Activated CD8-positive, alpha-beta T cell treated with anti-CD3 and anti-CD28 coated beads for 36 hours (primary cell): ENCODE measurements at regions not wholly inside any gene's neighbourhood (a gene's known extent, or its start where the extent isn't known, plus 50 kb on each side); places are given as distances from the start of the nearest gene placed in this dataset.

ENCODE experiments used
- ATAC-seq: fragments of 200-7000 bp; cut with Tn5 transposase; one replicate; pipeline ENCODE4 v1.10.0; 2021; ENCODE audit warnings: mild to moderate bottlenecking, moderate library complexity
- CTCF ChIA-PET: fragments of 350-600 bp; sonication (Branson Sonifier 250); formaldehyde crosslinking; loops from one replicate; lab custom pipeline; 2021; ENCODE audit warnings: antibody characterized with exemption; lab: Charles Lee
- POLR2A ChIA-PET: fragments of 350-600 bp; sonication (Branson Sonifier 250); formaldehyde crosslinking; loops from one replicate; lab custom pipeline; 2021; ENCODE audit warnings: antibody characterized with exemption; lab: Charles Lee
- DNase-seq: peaks from one replicate; pipeline ENCODE4 v3.0.0-alpha.2; 2020
- H3K27ac Mint-ChIP-seq: one replicate; pipeline ENCODE4 v1.8.0; 2021; ENCODE audit warnings: mild to moderate bottlenecking, mixed read lengths
- H3K27me3 Mint-ChIP-seq: one replicate; pipeline ENCODE4 v1.8.0; 2021; ENCODE audit warnings: mixed read lengths
- H3K36me3 Mint-ChIP-seq: one replicate; pipeline ENCODE4 v1.8.0; 2021; ENCODE audit warnings: low read depth, mixed read lengths
- H3K4me1 Mint-ChIP-seq: one replicate; pipeline ENCODE4 v1.8.0; 2021; ENCODE audit warnings: low read depth, mixed read lengths
- H3K4me3 Mint-ChIP-seq: one replicate; pipeline ENCODE4 v1.8.0; 2021; ENCODE audit warnings: mild to moderate bottlenecking, moderate library complexity, mixed read lengths
- H3K9me3 Mint-ChIP-seq: one replicate; pipeline ENCODE4 v1.8.0; 2021; ENCODE audit warnings: mixed read lengths
- intact Hi-C: fragments of 100-400 bp; cut with micrococcal nuclease; formaldehyde crosslinking; loops from one replicate; pipeline ENCODE4 v1.10.0; 2022
- TF ChIP-seq, protein P1 (sequence below): fragments of 200-600 bp; IDR thresholded peaks from one replicate; pipeline ENCODE4 v1.8.0; 2022; ENCODE audit warnings: antibody characterized with exemption, mild to moderate bottlenecking

DNA sequence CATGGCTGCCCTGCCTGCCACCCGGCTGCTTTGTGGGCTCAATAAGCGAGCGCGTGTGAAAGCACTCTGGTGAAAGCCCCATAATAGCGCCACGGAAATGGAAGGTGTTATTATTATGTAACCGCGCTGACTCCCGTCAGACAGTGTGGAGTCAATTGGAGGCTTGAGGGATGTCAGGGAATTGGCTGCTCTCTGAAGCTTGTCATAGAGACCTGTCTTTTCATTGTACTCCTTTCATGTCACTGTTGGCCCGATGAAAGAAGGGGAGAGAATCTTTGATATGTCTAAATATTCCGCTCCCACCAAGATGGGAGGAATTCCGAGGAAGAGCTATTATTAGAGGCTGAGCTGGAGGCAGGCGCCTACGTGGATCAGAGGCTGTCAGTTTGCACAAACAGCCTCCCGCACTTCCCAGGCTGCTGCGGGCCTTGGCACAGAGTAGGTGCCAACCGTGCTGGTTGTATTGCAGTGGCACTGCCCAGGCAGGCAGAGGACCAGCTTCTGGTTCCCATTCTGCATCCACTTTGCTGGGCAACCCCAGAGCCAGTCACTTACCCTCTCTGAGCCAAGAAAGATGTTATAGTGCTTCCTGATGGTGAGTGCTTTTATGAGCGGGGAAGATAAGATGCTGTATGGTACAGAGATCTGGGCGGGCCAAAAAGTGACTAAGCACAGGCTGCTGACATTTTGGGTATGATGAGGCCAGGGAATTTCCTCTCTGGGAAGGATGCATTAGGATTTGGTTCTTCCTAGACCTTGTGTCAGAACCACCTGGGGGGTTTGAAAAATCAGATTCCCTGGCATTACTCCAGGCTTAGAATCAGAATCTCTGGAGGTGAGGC is 151.4 kb downstream of the RPS24 start:
- POLR2A ChIA-PET: no interaction called here

DNA sequence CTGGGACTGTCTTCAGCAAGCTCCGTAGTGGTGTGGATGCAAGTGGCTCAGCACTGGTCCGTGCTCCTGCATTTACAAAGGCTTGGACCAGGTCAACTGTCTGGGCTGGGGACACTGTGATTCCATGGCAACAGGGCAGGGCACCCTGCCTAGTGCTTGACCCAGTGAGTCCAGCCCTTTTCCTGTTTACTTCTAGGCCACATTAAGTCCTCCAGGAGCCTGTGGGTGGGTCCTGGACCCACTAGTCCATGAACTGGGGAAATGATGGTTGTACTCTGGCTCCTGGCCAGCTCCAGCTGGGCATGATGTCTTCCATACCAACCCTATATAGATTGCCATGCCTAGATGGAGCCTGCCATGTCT is 152.0 kb downstream of the RPS24 start:
- H3K9me3 Mint-ChIP-seq: no peaks in the 10 kb centered on the region
- ChIA-PET POLR2A (no interaction called here), CTCF (no interaction called here)
- H3K27me3 Mint-ChIP-seq: no peaks in the 10 kb centered on the region
- no peaks in the 10 kb centered on the region for H3K4me1 Mint-ChIP-seq
- TF ChIP-seq, protein P1, sequence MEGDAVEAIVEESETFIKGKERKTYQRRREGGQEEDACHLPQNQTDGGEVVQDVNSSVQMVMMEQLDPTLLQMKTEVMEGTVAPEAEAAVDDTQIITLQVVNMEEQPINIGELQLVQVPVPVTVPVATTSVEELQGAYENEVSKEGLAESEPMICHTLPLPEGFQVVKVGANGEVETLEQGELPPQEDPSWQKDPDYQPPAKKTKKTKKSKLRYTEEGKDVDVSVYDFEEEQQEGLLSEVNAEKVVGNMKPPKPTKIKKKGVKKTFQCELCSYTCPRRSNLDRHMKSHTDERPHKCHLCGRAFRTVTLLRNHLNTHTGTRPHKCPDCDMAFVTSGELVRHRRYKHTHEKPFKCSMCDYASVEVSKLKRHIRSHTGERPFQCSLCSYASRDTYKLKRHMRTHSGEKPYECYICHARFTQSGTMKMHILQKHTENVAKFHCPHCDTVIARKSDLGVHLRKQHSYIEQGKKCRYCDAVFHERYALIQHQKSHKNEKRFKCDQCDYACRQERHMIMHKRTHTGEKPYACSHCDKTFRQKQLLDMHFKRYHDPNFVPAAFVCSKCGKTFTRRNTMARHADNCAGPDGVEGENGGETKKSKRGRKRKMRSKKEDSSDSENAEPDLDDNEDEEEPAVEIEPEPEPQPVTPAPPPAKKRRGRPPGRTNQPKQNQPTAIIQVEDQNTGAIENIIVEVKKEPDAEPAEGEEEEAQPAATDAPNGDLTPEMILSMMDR: no peak
- H3K4me3 Mint-ChIP-seq: no peak overlapping the region
- no peak overlapping the region for H3K27ac Mint-ChIP-seq
- H3K36me3 Mint-ChIP-seq: no peaks in the 10 kb centered on the region
- no peak for ATAC-seq
- no peak for DNase-seq
- intact Hi-C loops: no loop called here

More for the DNA sequence above, 151.4 kb downstream of the RPS24 start:
- Mint-ChIP-seq H3K9me3 (no peaks in the 10 kb centered on the region), H3K27me3 (no peaks in the 10 kb centered on the region), H3K4me1 (no peaks in the 10 kb centered on the region), H3K27ac (no peak overlapping the region), H3K36me3 (no peaks in the 10 kb centered on the region), H3K4me3 (no peak overlapping the region)
- no peak for ATAC-seq
- intact Hi-C loops: no loop called here
- no peak for DNase-seq
- CTCF ChIA-PET: no interaction called here
- TF ChIP-seq, protein P1: no peak

GRCh38 chr10:78186572-78186971 is 152.9 kb downstream of the RPS24 start:
- ChIA-PET POLR2A (no interaction called here), CTCF (no interaction called here)
- ATAC-seq (no peak), DNase-seq (no peak)
- Mint-ChIP-seq H3K27me3 (no peaks in the 10 kb centered on the region), H3K36me3 (no peaks in the 10 kb centered on the region), H3K27ac (no peak overlapping the region), H3K9me3 (no peaks in the 10 kb centered on the region), H3K4me3 (no peak overlapping the region), H3K4me1 (no peaks in the 10 kb centered on the region)
- intact Hi-C loops: no loop called here
- TF ChIP-seq, protein P1: no peak

- DNase-seq (no peak), ATAC-seq (no peak)
- intact Hi-C loops: no loop called here
- Mint-ChIP-seq H3K4me3 (no peak overlapping the region), H3K36me3 (no peaks in the 10 kb centered on the region), H3K27me3 (no peaks in the 10 kb centered on the region), H3K4me1 (no peaks in the 10 kb centered on the region), H3K9me3 (no peaks in the 10 kb centered on the region), H3K27ac (no peak overlapping the region)
- TF ChIP-seq, protein P1: no peak
- CTCF ChIA-PET: no interaction called here
- POLR2A ChIA-PET: no interaction called here
Measured at GRCh38 chr10:78187371-78187770, 153.7 kb downstream of the RPS24 start.

DNA sequence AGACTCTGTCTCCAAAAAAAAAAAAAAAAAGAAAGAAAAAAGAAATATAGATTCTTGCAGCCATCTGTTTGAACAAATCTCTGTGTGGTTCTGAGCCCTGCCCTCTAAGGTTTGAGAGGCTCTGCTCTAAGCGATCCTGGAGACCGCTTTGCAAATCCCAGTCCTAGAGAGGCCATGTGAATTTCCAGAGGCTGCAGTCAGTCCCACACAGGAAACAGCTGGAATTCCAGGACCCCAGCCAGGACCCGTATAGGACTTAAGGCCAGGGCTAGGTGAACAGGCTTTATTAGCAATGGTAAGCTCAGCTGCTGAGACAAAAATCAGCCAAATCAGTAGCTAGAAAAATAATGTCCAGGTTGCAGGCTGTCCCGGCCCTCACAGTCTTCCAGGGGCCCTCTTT is 154.8 kb downstream of the RPS24 start:
- no peak for ATAC-seq
- CTCF ChIA-PET: no interaction called here
- POLR2A ChIA-PET: interaction anchor here (0.5 kb wide), 1 partner anchor 16 kb away, joined by 3 read pairs; no protein-coding TSS in a partner anchor
- peaks cover 2% of the 10 kb centered on the region for H3K27me3 Mint-ChIP-seq
- intact Hi-C loops: no loop called here
- H3K36me3 Mint-ChIP-seq: no peaks in the 10 kb centered on the region
- no peaks in the 10 kb centered on the region for H3K4me1 Mint-ChIP-seq
- H3K4me3 Mint-ChIP-seq: no peak overlapping the region
- H3K9me3 Mint-ChIP-seq: peaks cover 4% of the 10 kb centered on the region
- no peak overlapping the region for H3K27ac Mint-ChIP-seq
- TF ChIP-seq, protein P1: no peak
- DNase-seq: no peak
